MCF 10A (cell line): ENCODE measurements at regions not wholly inside any gene's neighbourhood (a gene's known extent, or its start where the extent isn't known, plus 50 kb on each side); places are given as distances from the start of the nearest gene placed in this dataset.

Experiments used
- BruUV-seq: library from RNA; stranded (reverse); fragments of 400-500 nt; replicated peaks from 2 replicates; lab custom pipeline; 2021; lab: Mats Ljungman, UMichigan
- CTCF ChIA-PET: fragments of 300-600 bp; sonication (Branson Sonifier 250); formaldehyde crosslinking; extraction: SDS; loops from one replicate; lab custom pipeline; 2021; ENCODE audit warnings: antibody characterized with exemption, inconsistent platforms; lab: Yijun Ruan, JAX
- POLR2A ChIA-PET: fragments of 300-600, 350-650 bp; sonication (Branson Sonifier 250); formaldehyde crosslinking; extraction: SDS; loops from one replicate; lab custom pipeline; 2020; ENCODE audit warnings: antibody characterized with exemption, inconsistent platforms; lab: Yijun Ruan, JAX
- DNase-seq: peaks from one replicate; pipeline ENCODE4 v3.0.0-alpha.2; 2018; ENCODE audit not compliant: unreplicated experiment
- H3K27ac Mint-ChIP-seq: one replicate; pipeline ENCODE4 v1.8.0; 2022; ENCODE audit warnings: mild to moderate bottlenecking, low read depth, mixed read lengths; ENCODE audit not compliant: unreplicated experiment
- H3K27me3 Mint-ChIP-seq: one replicate; pipeline ENCODE4 v1.8.0; 2022; ENCODE audit warnings: mixed read lengths; ENCODE audit not compliant: insufficient read depth, unreplicated experiment
- H3K36me3 Mint-ChIP-seq: one replicate; pipeline ENCODE4 v1.8.0; 2022; ENCODE audit warnings: mild to moderate bottlenecking, moderate library complexity, mixed read lengths; ENCODE audit not compliant: insufficient read depth, unreplicated experiment
- H3K4me1 Mint-ChIP-seq: one replicate; pipeline ENCODE4 v1.8.0; 2022; ENCODE audit warnings: mixed read lengths; ENCODE audit not compliant: insufficient read depth, unreplicated experiment
- H3K4me3 Mint-ChIP-seq: one replicate; pipeline ENCODE4 v1.8.0; 2022; ENCODE audit warnings: mild to moderate bottlenecking, moderate library complexity, mixed read lengths; ENCODE audit not compliant: unreplicated experiment
- H3K9me3 Mint-ChIP-seq: one replicate; pipeline ENCODE4 v1.8.0; 2022; ENCODE audit warnings: mixed read lengths; ENCODE audit not compliant: unreplicated experiment
- intact Hi-C: fragments of 100-400 bp; cut with micrococcal nuclease; formaldehyde crosslinking; loops from 2 replicates; pipeline ENCODE4 v1.14.1; 2022
- TF ChIP-seq, protein P1 (sequence below): fragments of 200-600 bp; IDR thresholded peaks from one replicate; pipeline ENCODE4 v1.8.0; 2022; ENCODE audit warnings: antibody characterized with exemption, mild to moderate bottlenecking; ENCODE audit not compliant: unreplicated experiment

DNA sequence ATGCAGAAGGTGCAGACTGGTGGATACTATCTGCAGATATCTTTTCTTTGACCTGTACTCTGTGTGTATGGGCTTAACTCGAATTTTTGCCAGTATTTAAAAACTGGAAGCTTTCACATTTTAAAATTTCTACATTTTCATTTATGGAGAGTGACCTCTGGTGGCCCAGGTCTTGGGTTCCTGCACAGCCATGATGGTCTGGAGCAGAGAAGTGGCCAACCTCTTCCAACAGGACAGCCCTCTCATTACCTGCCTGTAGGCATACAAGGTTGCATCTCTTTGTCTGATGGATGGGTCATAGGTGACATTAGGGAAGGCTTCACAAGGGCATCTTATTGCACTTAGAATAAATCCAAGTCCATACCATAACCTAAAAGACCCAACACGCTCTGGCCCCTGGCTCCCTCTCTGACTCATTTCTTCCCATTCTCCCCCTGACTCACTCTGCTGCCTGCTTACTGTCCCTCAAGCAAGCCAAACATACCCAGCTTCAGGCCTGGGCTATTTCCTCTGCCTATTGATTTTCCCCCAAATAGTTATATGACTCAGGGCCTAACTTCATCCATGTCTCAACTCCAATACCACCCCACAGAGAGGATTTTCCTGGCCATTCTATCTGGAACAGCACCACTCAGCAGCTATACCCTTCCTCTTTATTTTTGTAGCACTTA is 113.3 kb upstream of the SLC1A3 start:
- Mint-ChIP-seq H3K36me3 (no peaks in the 10 kb centered on the region), H3K27ac (no peak overlapping the region), H3K27me3 (no peaks in the 10 kb centered on the region), H3K4me3 (no peak overlapping the region), H3K4me1 (peaks cover 25% of the 10 kb centered on the region), H3K9me3 (no peaks in the 10 kb centered on the region)
- intact Hi-C loops = no loop called here
- CTCF ChIA-PET = interaction anchor here (0.6 to 4.7 kb wide), 13 partner anchors 8 to 930 kb away, joined by 3 to 38 read pairs (median 4); no protein-coding TSS in a partner anchor
- BruUV-seq = no TSS peak
- DNase-seq = peak; percentile 39
- TF ChIP-seq, protein P1, sequence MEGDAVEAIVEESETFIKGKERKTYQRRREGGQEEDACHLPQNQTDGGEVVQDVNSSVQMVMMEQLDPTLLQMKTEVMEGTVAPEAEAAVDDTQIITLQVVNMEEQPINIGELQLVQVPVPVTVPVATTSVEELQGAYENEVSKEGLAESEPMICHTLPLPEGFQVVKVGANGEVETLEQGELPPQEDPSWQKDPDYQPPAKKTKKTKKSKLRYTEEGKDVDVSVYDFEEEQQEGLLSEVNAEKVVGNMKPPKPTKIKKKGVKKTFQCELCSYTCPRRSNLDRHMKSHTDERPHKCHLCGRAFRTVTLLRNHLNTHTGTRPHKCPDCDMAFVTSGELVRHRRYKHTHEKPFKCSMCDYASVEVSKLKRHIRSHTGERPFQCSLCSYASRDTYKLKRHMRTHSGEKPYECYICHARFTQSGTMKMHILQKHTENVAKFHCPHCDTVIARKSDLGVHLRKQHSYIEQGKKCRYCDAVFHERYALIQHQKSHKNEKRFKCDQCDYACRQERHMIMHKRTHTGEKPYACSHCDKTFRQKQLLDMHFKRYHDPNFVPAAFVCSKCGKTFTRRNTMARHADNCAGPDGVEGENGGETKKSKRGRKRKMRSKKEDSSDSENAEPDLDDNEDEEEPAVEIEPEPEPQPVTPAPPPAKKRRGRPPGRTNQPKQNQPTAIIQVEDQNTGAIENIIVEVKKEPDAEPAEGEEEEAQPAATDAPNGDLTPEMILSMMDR = no peak
- POLR2A ChIA-PET = interaction anchor here (0.8 to 2.7 kb wide), 5 partner anchors 10 to 198 kb away, joined by 3 to 6 read pairs (median 3); no protein-coding TSS in a partner anchor

DNA sequence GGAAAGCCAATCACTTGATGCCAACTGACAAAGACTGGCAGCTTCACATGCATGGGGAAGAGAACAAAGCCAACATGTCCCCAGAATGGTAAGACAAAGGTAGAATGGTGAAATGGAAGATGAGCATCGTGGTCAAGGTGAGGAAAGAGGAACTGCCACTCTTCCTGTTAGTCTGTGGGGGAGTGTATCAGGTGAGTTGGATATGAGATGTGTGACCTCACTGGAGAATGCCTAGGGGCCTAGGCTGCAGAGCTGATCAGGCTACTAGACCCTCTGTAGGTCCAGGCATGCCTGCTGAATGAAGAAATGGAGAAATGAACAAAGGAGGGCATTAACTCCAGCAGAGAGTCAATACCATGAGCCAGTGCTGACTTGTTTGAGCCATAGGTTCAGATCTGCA is 112.4 kb upstream of the SLC1A3 start:
- Mint-ChIP-seq H3K36me3 (no peaks in the 10 kb centered on the region), H3K27me3 (no peaks in the 10 kb centered on the region), H3K4me3 (no peak overlapping the region), H3K4me1 (peaks cover 25% of the 10 kb centered on the region), H3K9me3 (no peaks in the 10 kb centered on the region), H3K27ac (no peak overlapping the region)
- no peak for DNase-seq
- BruUV-seq = no TSS peak
- TF ChIP-seq, protein P1 = no peak
- CTCF ChIA-PET = interaction anchor here (0.7 to 4.7 kb wide), 8 partner anchors 12 to 198 kb away, joined by 3 to 38 read pairs (median 5); no protein-coding TSS in a partner anchor
- POLR2A ChIA-PET = interaction anchor here (0.8 to 1.8 kb wide), 4 partner anchors 9 to 197 kb away, joined by 3 read pairs; no protein-coding TSS in a partner anchor
- intact Hi-C loops = no loop called here

DNA sequence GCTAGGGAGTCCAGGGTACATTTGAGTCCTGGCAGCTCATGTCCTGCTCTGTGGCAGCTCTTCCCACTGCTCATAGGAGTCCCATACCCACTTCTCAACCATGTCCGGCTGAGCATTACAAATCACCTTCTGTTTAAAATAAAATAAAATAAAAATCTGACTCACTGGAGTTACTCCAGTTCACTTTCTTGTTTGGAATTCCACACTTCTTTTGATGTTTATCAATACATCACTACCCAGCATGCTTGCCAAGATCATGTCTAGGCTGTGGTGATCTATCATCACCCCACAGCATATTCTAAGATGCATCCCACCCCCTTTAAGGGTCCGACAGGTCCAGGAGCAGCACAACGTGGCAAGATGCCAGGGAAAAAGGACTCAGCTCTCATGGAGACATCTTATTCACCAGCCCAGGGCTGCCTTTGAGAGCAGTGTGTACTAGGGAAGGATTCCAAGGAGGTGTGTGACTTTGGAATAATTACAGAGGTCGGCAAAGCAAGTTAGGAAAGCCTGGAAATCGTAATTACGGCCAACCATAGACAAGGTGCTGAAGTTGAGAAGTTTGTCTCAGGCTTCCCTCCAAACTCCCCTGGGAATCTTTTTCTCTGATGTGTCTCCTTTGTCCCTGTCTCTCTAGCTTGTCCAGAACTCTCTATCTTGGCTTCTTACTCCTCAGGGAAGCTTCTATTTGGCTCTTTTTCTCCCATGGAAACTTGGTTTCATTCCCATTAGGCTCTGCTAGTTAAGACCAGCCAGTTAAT is 111.4 kb upstream of the SLC1A3 start:
- BruUV-seq = no TSS peak
- Mint-ChIP-seq H3K27me3 (no peaks in the 10 kb centered on the region), H3K4me3 (no peak overlapping the region), H3K4me1 (peaks cover 25% of the 10 kb centered on the region), H3K36me3 (no peaks in the 10 kb centered on the region), H3K27ac (no peak overlapping the region), H3K9me3 (no peaks in the 10 kb centered on the region)
- POLR2A ChIA-PET = interaction anchor here (1.0 to 1.8 kb wide), 2 partner anchors 32 to 35 kb away, joined by 3 read pairs; no protein-coding TSS in a partner anchor
- intact Hi-C loops = no loop called here
- TF ChIP-seq, protein P1 = no peak
- CTCF ChIA-PET = interaction anchor here (0.6 to 4.7 kb wide), 7 partner anchors 11 to 214 kb away, joined by 4 to 38 read pairs (median 5); no protein-coding TSS in a partner anchor
- peak; percentile 42 for DNase-seq

DNA sequence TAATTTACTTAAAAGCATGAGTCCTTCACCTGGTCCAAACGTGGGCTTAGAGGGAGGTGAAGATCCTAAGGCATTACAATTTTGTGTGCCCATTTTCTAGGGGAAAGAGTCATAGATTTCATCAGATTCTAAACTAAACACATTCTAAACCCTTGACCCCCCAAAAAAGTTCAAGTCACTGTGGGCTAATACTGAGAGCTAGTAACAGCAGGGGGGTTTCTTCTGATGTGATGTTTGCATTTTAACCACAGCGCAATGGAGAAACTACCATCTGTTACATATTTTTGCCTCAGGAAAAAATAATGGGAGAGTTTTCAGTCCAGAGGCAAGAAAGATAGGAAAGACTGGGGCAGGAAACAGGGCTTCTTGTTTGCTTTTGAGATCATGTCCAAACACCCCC is 110.8 kb upstream of the SLC1A3 start:
- H3K4me1 Mint-ChIP-seq = peaks cover 20% of the 10 kb centered on the region
- CTCF ChIA-PET = interaction anchor here (0.6 to 2.6 kb wide), 4 partner anchors 10 to 214 kb away, joined by 5 to 21 read pairs (median 6); no protein-coding TSS in a partner anchor
- H3K4me3 Mint-ChIP-seq = no peak overlapping the region
- DNase-seq = no peak
- no peaks in the 10 kb centered on the region for H3K27me3 Mint-ChIP-seq
- no TSS peak for BruUV-seq
- H3K36me3 Mint-ChIP-seq = no peaks in the 10 kb centered on the region
- TF ChIP-seq, protein P1 = no peak
- H3K27ac Mint-ChIP-seq = no peak overlapping the region
- POLR2A ChIA-PET = no interaction called here
- H3K9me3 Mint-ChIP-seq = no peaks in the 10 kb centered on the region
- intact Hi-C loops = no loop called here
